Right lobe of liver (tissue), 6 donors: ENCODE measurements at regions not wholly inside any gene's neighbourhood (a gene's known extent, or its start where the extent isn't known, plus 50 kb on each side); places are given as distances from the start of the nearest gene placed in this dataset.

Experiments
- ATAC-seq, 4 donors: fragments of 200-7000 bp; cut with Tn5 transposase; one replicate each; pipeline ENCODE4 v1.9.1; 2020; ENCODE audit warnings: mild to moderate bottlenecking in 4 of 4, moderate library complexity in 4 of 4
- DNase-seq, 3 donors: peaks; one replicate each; pipeline ENCODE4 v3.0.0-alpha.2; 2020
- H3K27ac ChIP-seq, 3 donors: fragments of 200-600 bp; one replicate each; pipeline ENCODE4 v1.8.0; 2022
- H3K27me3 ChIP-seq, 2 donors: fragments of 200-600 bp; one replicate each; pipeline ENCODE4 v1.8.0; 2022
- H3K36me3 ChIP-seq, 4 donors: fragments of 200-600 bp; sonication (generic) in 1 of 4; one replicate each; pipeline versions ENCODE4 v1.5.1 to v1.8.0; 2017 to 2022; ENCODE audit warnings: control low read depth in 1 of 4
- H3K4me1 ChIP-seq, 4 donors: fragments of 200-600 bp; sonication (generic) in 1 of 4; one replicate each; pipeline versions ENCODE4 v1.5.1 to v1.8.0; 2017 to 2022; ENCODE audit warnings: control low read depth in 1 of 4
- H3K4me3 ChIP-seq, 3 donors: fragments of 200-600 bp; one replicate each; pipeline ENCODE4 v1.8.0; 2022
- H3K9me3 ChIP-seq, 4 donors: fragments of 200-600 bp; sonication (generic) in 1 of 4; one replicate each; pipeline versions ENCODE4 v1.5.1 to v1.8.0; 2017 to 2022; ENCODE audit warnings: control low read depth in 1 of 4
- CTCF ChIP-seq, 4 donors: fragments of 200-600 bp in 3 of 4; fragments of 450-650 bp in 1 of 4; IDR thresholded peaks; one replicate each; pipeline versions ENCODE4 v1.5.1 to v1.8.0; 2016 to 2022; ENCODE audit warnings: antibody characterized with exemption in 4 of 4, mild to moderate bottlenecking in 2 of 4
- POLR2A ChIP-seq: fragments of 450-650 bp; IDR thresholded peaks from one replicate; pipeline ENCODE4 v1.6.1; 2017; ENCODE audit warnings: antibody characterized with exemption, mild to moderate bottlenecking
- WGBS: methylation state at CpG from one replicate; pipeline ENCODE4 v1.1.6; 2018; ENCODE audit warnings: low coverage, low lambda C conversion rate; ENCODE audit not compliant: insufficient coverage; ENCODE audit errors: missing lambda C conversion rate; 5-methylcytosine and 5-hydroxymethylcytosine counted together
- intact Hi-C, 2 donors: fragments of 100-400 bp; cut with DNase I; formaldehyde crosslinking; loops; one replicate each; pipeline versions ENCODE4 v1.11.2 to v1.14.1; 2022
- donor health status: DM: no; HTN: yes; CAD: no.
- donor health status: DM: no; HTN: no; CAD: no.
- donor health status: DM: no; HTN: no; CAD: no.
- donor health status: DM: no; HTN: yes; CAD: no.
- donor health status: DM: no; HTN: yes; CAD: no.

- Histone ChIP-seq H3K27ac (no peak overlapping the region), H3K36me3 (no peaks in the 10 kb centered on the region), H3K27me3 (no peaks in the 10 kb centered on the region), H3K4me3 (no peak overlapping the region), H3K4me1 (no peaks in the 10 kb centered on the region), H3K9me3 (no peaks in the 10 kb centered on the region)
- DNase-seq, result no peak
- no peak for ATAC-seq
- TF ChIP-seq CTCF (IDR thresholded peaks at IDR 0.05), result no peak
- TF ChIP-seq POLR2A, result no peak
- intact Hi-C loops, result no loop called here
- WGBS, result 35% methylated on average over 4 of the region's 4 CpGs
Measured at GRCh38 chr4:189084671-189085070, 856.0 kb upstream of the FRG1 start.

- intact Hi-C loops, result no loop called here
- Histone ChIP-seq H3K4me1 (no peaks in the 10 kb centered on the region), H3K9me3 (no peaks in the 10 kb centered on the region), H3K27me3 (no peaks in the 10 kb centered on the region), H3K4me3 (no peak overlapping the region), H3K27ac (no peak overlapping the region), H3K36me3 (no peaks in the 10 kb centered on the region)
- 44% methylated on average over 2 of the region's 2 CpGs for WGBS
- ATAC-seq, result no peak
- DNase-seq, result no peak
- TF ChIP-seq CTCF (IDR thresholded peaks at IDR 0.05), result no peak
- TF ChIP-seq POLR2A, result no peak
Measured at GRCh38 chr4:189087971-189088370, 852.7 kb upstream of the FRG1 start.

DNA sequence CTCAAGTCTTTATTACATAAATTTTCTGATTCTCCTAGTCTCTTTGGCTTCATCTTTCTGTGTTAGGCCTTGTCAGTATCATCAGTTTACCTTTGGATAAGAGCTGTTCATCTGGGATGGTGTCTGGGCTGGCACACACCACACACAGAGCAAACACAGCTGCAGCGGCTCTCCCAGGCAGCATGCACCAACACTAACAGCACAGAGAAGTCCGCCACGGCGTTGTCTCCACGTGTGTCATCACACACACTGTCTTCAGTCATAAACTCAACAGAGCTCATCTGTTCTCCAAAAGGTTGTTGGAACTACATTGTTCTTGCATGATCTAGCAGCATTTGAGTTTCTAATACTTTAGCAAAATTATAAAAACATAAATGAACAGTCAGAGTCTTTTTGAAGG, 851.9 kb upstream of the FRG1 start:
- TF ChIP-seq CTCF (IDR thresholded peaks at IDR 0.05) (no peak), POLR2A (no peak)
- ATAC-seq (no peak), DNase-seq (no peak)
- intact Hi-C loops, result no loop called here
- Histone ChIP-seq H3K27ac (no peak overlapping the region), H3K36me3 (no peaks in the 10 kb centered on the region), H3K9me3 (no peaks in the 10 kb centered on the region), H3K4me1 (no peaks in the 10 kb centered on the region), H3K4me3 (no peak overlapping the region), H3K27me3 (no peaks in the 10 kb centered on the region)
- 65% methylated on average over 5 of the region's 5 CpGs for WGBS

DNA sequence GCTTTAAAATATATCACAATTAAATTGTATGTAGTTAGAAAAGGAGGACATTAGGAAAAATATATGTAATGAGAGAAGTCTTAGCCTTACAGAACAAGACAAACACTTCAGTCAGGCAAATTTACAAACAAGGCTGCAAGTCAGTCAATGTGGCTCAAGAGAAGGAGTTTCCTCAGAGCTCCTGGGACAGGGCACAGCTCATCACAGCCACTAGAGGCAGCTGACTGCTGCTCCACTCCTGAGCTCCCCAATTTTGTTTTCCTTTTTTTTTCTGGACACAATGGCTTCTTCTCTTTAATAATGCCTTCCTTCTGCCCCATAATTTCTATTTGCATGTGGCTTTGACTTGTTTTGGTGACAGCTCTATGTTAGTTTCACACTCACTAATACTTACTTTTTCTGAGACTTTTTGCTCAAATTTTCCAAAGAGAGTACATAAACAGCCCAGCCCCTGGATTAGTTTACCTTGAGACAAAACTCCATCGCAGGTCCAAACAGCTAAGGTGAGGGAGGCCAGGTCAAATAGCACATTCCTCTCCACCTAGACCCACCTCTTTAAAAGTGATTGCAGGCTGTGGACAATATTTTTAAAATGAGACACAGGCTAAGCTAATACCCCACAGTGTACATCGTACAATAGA, 850.4 kb upstream of the FRG1 start:
- H3K4me3 ChIP-seq, result no peak overlapping the region
- no peak for DNase-seq
- no peak for TF ChIP-seq POLR2A
- TF ChIP-seq CTCF (IDR thresholded peaks at IDR 0.05), result peak in 3 of 4 donors; percentile 19 to 47 (median 42)
- 51% methylated on average over 2 of the region's 2 CpGs for WGBS
- H3K36me3 ChIP-seq, result no peaks in the 10 kb centered on the region
- peak in 3 of 4 donors; percentile 53 to 72 (median 60) for ATAC-seq
- no peaks in the 10 kb centered on the region for H3K9me3 ChIP-seq
- H3K27me3 ChIP-seq, result no peaks in the 10 kb centered on the region
- no peaks in the 10 kb centered on the region for H3K4me1 ChIP-seq
- H3K27ac ChIP-seq, result no peak overlapping the region
- intact Hi-C loops, result no loop called here

DNA sequence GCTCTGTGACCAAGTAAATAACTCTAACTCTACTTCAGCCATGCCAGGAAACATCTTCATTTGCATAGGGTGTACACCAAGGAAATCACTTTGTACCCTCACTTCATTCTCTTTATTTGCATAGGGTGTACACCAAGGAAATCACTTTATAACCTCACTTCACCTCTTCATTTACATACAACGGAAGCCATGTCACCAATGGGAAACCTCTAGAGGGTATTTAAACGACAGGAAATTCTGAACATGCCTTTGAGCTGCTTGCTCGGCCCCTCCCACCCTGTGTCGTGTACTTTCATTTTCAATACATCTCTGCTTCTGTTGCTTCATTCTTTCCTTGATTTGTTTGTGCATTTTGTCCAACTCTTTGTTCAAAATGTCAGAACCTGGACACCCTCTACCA, 848.1 kb upstream of the FRG1 start:
- Histone ChIP-seq H3K36me3 (no peaks in the 10 kb centered on the region), H3K27ac (no peak overlapping the region), H3K4me1 (no peaks in the 10 kb centered on the region), H3K4me3 (no peak overlapping the region), H3K9me3 (no peaks in the 10 kb centered on the region), H3K27me3 (no peaks in the 10 kb centered on the region)
- ATAC-seq (no peak), DNase-seq (no peak)
- 31% methylated on average over 4 of the region's 4 CpGs for WGBS
- intact Hi-C loops, result no loop called here
- TF ChIP-seq POLR2A (no peak), CTCF (IDR thresholded peaks at IDR 0.05) (no peak)
